GM12878 (cell line): ENCODE measurements at regions not wholly inside any gene's neighbourhood (a gene's known extent, or its start where the extent isn't known, plus 50 kb on each side); places are given as distances from the start of the nearest gene placed in this dataset.

Experiments
- ATAC-seq: fragments of 200-7000 bp; cut with Tn5 transposase; 3 replicates; pipeline ENCODE4 v1.9.1; 2020; ENCODE audit warnings: mild to moderate bottlenecking, moderate library complexity
- BruUV-seq: library from RNA; stranded (reverse); fragments of 400-500 nt; replicated peaks from 2 replicates; lab custom pipeline; 2021; lab: Mats Ljungman, UMichigan
- CTCF ChIA-PET: fragments of 300-600 bp; sonication (Branson Sonifier 250); formaldehyde crosslinking; extraction: SDS; loops from one replicate; lab custom pipeline; 2021; ENCODE audit warnings: inconsistent platforms; lab: Yijun Ruan, JAX
- POLR2A ChIA-PET: fragments of 350-600 bp; formaldehyde crosslinking; extraction: SDS; loops from one replicate; lab custom pipeline; 2021; ENCODE audit warnings: inconsistent platforms; lab: Charles Lee
- RAD21 ChIA-PET: fragments of 300-600 bp; sonication (Branson Sonifier 250); formaldehyde crosslinking; loops from one replicate; lab custom pipeline; 2023; ENCODE audit warnings: antibody characterized with exemption; ENCODE audit not compliant: unreplicated experiment; lab: Charles Lee
- SMC1A ChIA-PET: fragments of 300-600 bp; sonication (Branson Sonifier 250); formaldehyde crosslinking; loops from one replicate; lab custom pipeline; 2023; ENCODE audit not compliant: unreplicated experiment, uncharacterized antibody; lab: Charles Lee
- DNase-seq: peaks from one replicate; pipeline ENCODE4 v3.0.0-alpha.2; 2011; ENCODE audit warnings: low read depth, low spot score
- FAIRE-seq: peaks from 3 replicates; lab custom pipeline; 2011; peaks lifted over from hg19 to GRCh38; lab: Jason Lieb, UNC
- H2AFZ ChIP-seq: 2 replicates; pipeline ENCODE4 v1.6.0; 2011; ENCODE audit warnings: low read depth, low read length, control low read depth; ENCODE audit not compliant: control insufficient read depth
- H3K27ac ChIP-seq: 2 replicates; pipeline ENCODE4 v1.5.1; 2011; ENCODE audit warnings: control low read depth; ENCODE audit not compliant: control insufficient read depth, insufficient read depth
- H3K27me3 ChIP-seq, 2 experiments: replicated peaks in 1 of 2; 2 replicates each; pipeline versions ENCODE4 v1.6.0 to v1.6.1; 2011; ENCODE audit warnings: low read length in 1 of 2; ENCODE audit not compliant: control insufficient read depth in 2 of 2, insufficient read depth in 2 of 2
- H3K36me3 ChIP-seq, 2 experiments: 2 replicates each; pipeline ENCODE4 v1.5.1; 2011; ENCODE audit warnings: low read length in 1 of 2; ENCODE audit not compliant: control insufficient read depth in 2 of 2, insufficient read depth in 2 of 2
- H3K4me1 ChIP-seq: 2 replicates; pipeline ENCODE4 v1.6.1; 2011; ENCODE audit warnings: mild to moderate bottlenecking, low read length, moderate library complexity, mixed read lengths; ENCODE audit not compliant: control insufficient read depth, insufficient read depth
- H3K4me2 ChIP-seq: 2 replicates; pipeline ENCODE4 v1.6.0; 2011; ENCODE audit warnings: control low read depth; ENCODE audit not compliant: control insufficient read depth, insufficient read depth
- H3K4me3 ChIP-seq: fragments of 200-600 bp; sonication (generic); 2 replicates; pipeline ENCODE4 v1.5.1; 2016
- H3K79me2 ChIP-seq: 2 replicates; pipeline ENCODE4 v1.6.0; 2011; ENCODE audit warnings: low read length; ENCODE audit not compliant: control insufficient read depth, insufficient read depth
- H3K9ac ChIP-seq: 2 replicates; pipeline ENCODE4 v1.8.0; 2011; ENCODE audit warnings: low read length, control low read depth, mixed read lengths; ENCODE audit not compliant: control insufficient read depth, insufficient read depth
- H3K9me3 ChIP-seq: replicated peaks from 3 replicates; pipeline ENCODE4 v1.5.1; 2011; ENCODE audit warnings: mild to moderate bottlenecking, low read length; ENCODE audit not compliant: control insufficient read depth, insufficient read depth
- H4K20me1 ChIP-seq: 2 replicates; pipeline ENCODE4 v1.6.0; 2011; ENCODE audit not compliant: control insufficient read depth, insufficient read depth
- ATF7 ChIP-seq: fragments of 450-650 bp; IDR thresholded peaks from 2 replicates; pipeline ENCODE4 v1.6.1; 2016; ENCODE audit warnings: low read depth, mild to moderate bottlenecking
- CEBPB ChIP-seq, 2 experiments: fragments of 150-350 bp in 1 of 2; IDR thresholded peaks; 2 replicates each; pipeline ENCODE4 v1.6.1; 2012 to 2014; ENCODE audit warnings: low read depth in 2 of 2, low read length in 2 of 2, borderline replicate concordance in 1 of 2, inconsistent platforms in 1 of 2
- MTA2 ChIP-seq: fragments of 450-650 bp; IDR thresholded peaks from 2 replicates; pipeline ENCODE4 v1.6.1; 2016; ENCODE audit warnings: low read depth, mild to moderate bottlenecking, moderate library complexity
- NR2C2 ChIP-seq: IDR thresholded peaks from 2 replicates; pipeline ENCODE4 v1.6.1; 2011; ENCODE audit warnings: borderline replicate concordance, low read depth; ENCODE audit not compliant: control insufficient read depth, insufficient read length
- PKNOX1 ChIP-seq: fragments of 450-650 bp; IDR thresholded peaks from 2 replicates; pipeline ENCODE4 v1.6.1; 2016; ENCODE audit warnings: mild to moderate bottlenecking
- SIN3A ChIP-seq: IDR thresholded peaks from 2 replicates; pipeline ENCODE4 v1.6.1; 2012; ENCODE audit warnings: low read depth, low read length, improper control_type of control experiment
- SMAD1 ChIP-seq: fragments of 450-650 bp; IDR thresholded peaks from 2 replicates; pipeline ENCODE4 v1.6.1; 2018; ENCODE audit warnings: mild to moderate bottlenecking, low read depth; ENCODE audit not compliant: partially characterized antibody
- TBL1XR1 ChIP-seq: IDR thresholded peaks from 2 replicates; pipeline ENCODE4 v1.6.1; 2012; ENCODE audit warnings: low read depth, low read length, improper control_type of control experiment
- ZBED1 ChIP-seq: IDR thresholded peaks from 2 replicates; pipeline ENCODE4 v1.6.1; 2016; ENCODE audit warnings: borderline replicate concordance
- ZZZ3 ChIP-seq: IDR thresholded peaks from 2 replicates; pipeline ENCODE4 v1.6.1; 2011; ENCODE audit warnings: low read depth; ENCODE audit not compliant: control insufficient read depth, insufficient read length
- WGBS: methylation state at CpG from one replicate; pipeline ENCODE4 v1.1.6; 2016; ENCODE audit warnings: low lambda C conversion rate; ENCODE audit not compliant: insufficient replicate concordance, insufficient coverage; ENCODE audit errors: missing lambda C conversion rate; 5-methylcytosine and 5-hydroxymethylcytosine counted together
- in situ Hi-C: fragments of 300-500 bp; cut with MboI; formaldehyde crosslinking; loops from 9 replicates; pipeline ENCODE4 v1.14.3; 2018; ENCODE audit warnings: mixed read lengths
- intact Hi-C: fragments of 100-400 bp; cut with micrococcal nuclease; formaldehyde crosslinking; loops from one replicate; pipeline ENCODE4 v1.14.2; 2022; ENCODE audit not compliant: unreplicated experiment
- TF ChIP-seq, protein P1 (sequence below): fragments of 450-650 bp; IDR thresholded peaks from 2 replicates; pipeline ENCODE4 v1.6.1; 2017; ENCODE audit warnings: low read depth, mild to moderate bottlenecking, moderate library complexity
- TF ChIP-seq, protein P2 (sequence below): IDR thresholded peaks from 2 replicates; pipeline ENCODE4 v1.6.1; 2012; ENCODE audit warnings: low read depth, low read length, improper control_type of control experiment
- TF ChIP-seq, protein P3 (sequence below): fragments of 450-650 bp; IDR thresholded peaks from 2 replicates; pipeline ENCODE4 v1.6.1; 2017; ENCODE audit warnings: borderline replicate concordance
- TF ChIP-seq, protein P4 (sequence below): IDR thresholded peaks from 2 replicates; pipeline ENCODE4 v1.6.1; 2011; ENCODE audit warnings: low read depth, low read length, improper control_type of control experiment, borderline replicate concordance
- TF ChIP-seq, protein P5 (sequence below): fragments of 450-650 bp; IDR thresholded peaks from 2 replicates; pipeline ENCODE4 v1.6.1; 2017; ENCODE audit warnings: mild to moderate bottlenecking, low read depth, inconsistent platforms; ENCODE audit not compliant: poor library complexity, severe bottlenecking

DNA sequence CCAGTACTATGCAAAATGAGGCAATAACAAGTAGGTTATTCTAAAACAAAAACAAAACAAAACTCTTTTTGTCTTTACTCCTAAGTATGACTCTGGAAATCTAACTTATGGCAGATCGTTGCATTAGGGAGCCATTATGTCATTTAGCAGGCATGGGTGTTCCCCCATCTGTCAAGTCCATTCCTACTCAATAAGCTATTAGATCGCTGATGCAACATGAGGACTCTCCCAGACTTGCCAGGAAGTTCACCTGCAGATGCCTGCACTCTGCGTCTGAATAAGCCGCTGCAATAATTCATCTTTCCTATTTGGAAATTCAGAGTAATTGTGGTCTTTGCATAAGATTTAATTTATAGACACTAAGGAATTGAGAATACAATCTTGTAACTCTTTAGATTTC lies 585.0 kb downstream of the KIF4B start:
- no peak for FAIRE-seq
- no peak for ATAC-seq
- TF ChIP-seq ZBED1 = no peak
- TF ChIP-seq, protein P1, sequence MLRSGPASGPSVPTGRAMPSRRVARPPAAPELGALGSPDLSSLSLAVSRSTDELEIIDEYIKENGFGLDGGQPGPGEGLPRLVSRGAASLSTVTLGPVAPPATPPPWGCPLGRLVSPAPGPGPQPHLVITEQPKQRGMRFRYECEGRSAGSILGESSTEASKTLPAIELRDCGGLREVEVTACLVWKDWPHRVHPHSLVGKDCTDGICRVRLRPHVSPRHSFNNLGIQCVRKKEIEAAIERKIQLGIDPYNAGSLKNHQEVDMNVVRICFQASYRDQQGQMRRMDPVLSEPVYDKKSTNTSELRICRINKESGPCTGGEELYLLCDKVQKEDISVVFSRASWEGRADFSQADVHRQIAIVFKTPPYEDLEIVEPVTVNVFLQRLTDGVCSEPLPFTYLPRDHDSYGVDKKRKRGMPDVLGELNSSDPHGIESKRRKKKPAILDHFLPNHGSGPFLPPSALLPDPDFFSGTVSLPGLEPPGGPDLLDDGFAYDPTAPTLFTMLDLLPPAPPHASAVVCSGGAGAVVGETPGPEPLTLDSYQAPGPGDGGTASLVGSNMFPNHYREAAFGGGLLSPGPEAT = no peak
- no peak for TF ChIP-seq SMAD1
- no peak for TF ChIP-seq ATF7
- no peak for TF ChIP-seq TBL1XR1
- TF ChIP-seq ZZZ3 = no peak
- TF ChIP-seq, protein P2, sequence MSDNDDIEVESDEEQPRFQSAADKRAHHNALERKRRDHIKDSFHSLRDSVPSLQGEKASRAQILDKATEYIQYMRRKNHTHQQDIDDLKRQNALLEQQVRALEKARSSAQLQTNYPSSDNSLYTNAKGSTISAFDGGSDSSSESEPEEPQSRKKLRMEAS = no peak
- no peak for TF ChIP-seq CEBPB (IDR thresholded peaks at IDR 0.05; ENCODE audit: borderline replicate concordance in 1 of 2, low read depth in 2 of 2, low read length in 2 of 2)
- TF ChIP-seq, protein P3, sequence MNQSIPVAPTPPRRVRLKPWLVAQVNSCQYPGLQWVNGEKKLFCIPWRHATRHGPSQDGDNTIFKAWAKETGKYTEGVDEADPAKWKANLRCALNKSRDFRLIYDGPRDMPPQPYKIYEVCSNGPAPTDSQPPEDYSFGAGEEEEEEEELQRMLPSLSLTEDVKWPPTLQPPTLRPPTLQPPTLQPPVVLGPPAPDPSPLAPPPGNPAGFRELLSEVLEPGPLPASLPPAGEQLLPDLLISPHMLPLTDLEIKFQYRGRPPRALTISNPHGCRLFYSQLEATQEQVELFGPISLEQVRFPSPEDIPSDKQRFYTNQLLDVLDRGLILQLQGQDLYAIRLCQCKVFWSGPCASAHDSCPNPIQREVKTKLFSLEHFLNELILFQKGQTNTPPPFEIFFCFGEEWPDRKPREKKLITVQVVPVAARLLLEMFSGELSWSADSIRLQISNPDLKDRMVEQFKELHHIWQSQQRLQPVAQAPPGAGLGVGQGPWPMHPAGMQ = no peak
- TF ChIP-seq, protein P4, sequence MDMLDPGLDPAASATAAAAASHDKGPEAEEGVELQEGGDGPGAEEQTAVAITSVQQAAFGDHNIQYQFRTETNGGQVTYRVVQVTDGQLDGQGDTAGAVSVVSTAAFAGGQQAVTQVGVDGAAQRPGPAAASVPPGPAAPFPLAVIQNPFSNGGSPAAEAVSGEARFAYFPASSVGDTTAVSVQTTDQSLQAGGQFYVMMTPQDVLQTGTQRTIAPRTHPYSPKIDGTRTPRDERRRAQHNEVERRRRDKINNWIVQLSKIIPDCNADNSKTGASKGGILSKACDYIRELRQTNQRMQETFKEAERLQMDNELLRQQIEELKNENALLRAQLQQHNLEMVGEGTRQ = no peak
- no peak for TF ChIP-seq SIN3A
- no peak for TF ChIP-seq MTA2
- TF ChIP-seq NR2C2 = no peak
- TF ChIP-seq, protein P5, sequence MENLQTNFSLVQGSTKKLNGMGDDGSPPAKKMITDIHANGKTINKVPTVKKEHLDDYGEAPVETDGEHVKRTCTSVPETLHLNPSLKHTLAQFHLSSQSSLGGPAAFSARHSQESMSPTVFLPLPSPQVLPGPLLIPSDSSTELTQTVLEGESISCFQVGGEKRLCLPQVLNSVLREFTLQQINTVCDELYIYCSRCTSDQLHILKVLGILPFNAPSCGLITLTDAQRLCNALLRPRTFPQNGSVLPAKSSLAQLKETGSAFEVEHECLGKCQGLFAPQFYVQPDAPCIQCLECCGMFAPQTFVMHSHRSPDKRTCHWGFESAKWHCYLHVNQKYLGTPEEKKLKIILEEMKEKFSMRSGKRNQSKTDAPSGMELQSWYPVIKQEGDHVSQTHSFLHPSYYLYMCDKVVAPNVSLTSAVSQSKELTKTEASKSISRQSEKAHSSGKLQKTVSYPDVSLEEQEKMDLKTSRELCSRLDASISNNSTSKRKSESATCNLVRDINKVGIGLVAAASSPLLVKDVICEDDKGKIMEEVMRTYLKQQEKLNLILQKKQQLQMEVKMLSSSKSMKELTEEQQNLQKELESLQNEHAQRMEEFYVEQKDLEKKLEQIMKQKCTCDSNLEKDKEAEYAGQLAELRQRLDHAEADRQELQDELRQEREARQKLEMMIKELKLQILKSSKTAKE = no peak
- no peak for TF ChIP-seq PKNOX1
- Histone ChIP-seq H3K36me3 (no peaks in the 10 kb centered on the region), H3K4me3 (no peak overlapping the region), H3K27ac (no peak overlapping the region), H3K9ac (no peak overlapping the region), H2AFZ (no peak overlapping the region), H3K27me3 (no peaks in the 10 kb centered on the region), H3K9me3 (no peaks in the 10 kb centered on the region), H3K4me1 (no peaks in the 10 kb centered on the region), H3K4me2 (no peak overlapping the region), H4K20me1 (no peaks in the 10 kb centered on the region), H3K79me2 (no peaks in the 10 kb centered on the region)
- BruUV-seq = no TSS peak
- ChIA-PET SMC1A (no interaction called here), RAD21 (no interaction called here), POLR2A (no interaction called here), CTCF (no interaction called here)
- intact Hi-C loops = no loop called here
- 46% methylated on average over 4 of the region's 4 CpGs for WGBS
- in situ Hi-C loops = no loop called here
- DNase-seq = no peak
